HEK293 (cell line): ENCODE measurements at regions not wholly inside any gene's neighbourhood (a gene's known extent, or its start where the extent isn't known, plus 50 kb on each side); places are given as distances from the start of the nearest gene placed in this dataset.

Experiments used
- CTCF ChIA-PET: fragments of 350-600 bp; formaldehyde crosslinking; extraction: SDS; loops from one replicate; lab custom pipeline; 2021; ENCODE audit warnings: antibody characterized with exemption; lab: Yijun Ruan, JAX
- POLR2A ChIA-PET: fragments of 300-600 bp; formaldehyde crosslinking; extraction: SDS; loops from one replicate; lab custom pipeline; 2020; ENCODE audit warnings: antibody characterized with exemption, inconsistent platforms; lab: Yijun Ruan, JAX
- H3K27ac ChIP-seq: fragments of 200-500 bp; sonication (Bioruptor generic); 2 replicates; pipeline ENCODE4 v1.5.1; 2014; ENCODE audit warnings: low read depth, low read length, control low read depth, inconsistent platforms; ENCODE audit errors: extremely low read depth
- H3K36me3 ChIP-seq, 2 experiments: fragments of 200-500 bp in 1 of 2; sonication (Bioruptor generic) in 1 of 2; 1 replicate in 1 of 2; 2 replicates in 1 of 2; pipeline ENCODE4 v1.5.1; 2014 to 2017; ENCODE audit warnings: inconsistent platforms in 2 of 2, low read length in 2 of 2; ENCODE audit not compliant: control insufficient read depth in 2 of 2, insufficient read depth in 1 of 2
- H3K4me1 ChIP-seq: fragments of 200-500 bp; sonication (Bioruptor generic); 2 replicates; pipeline ENCODE4 v1.5.1; 2014; ENCODE audit warnings: mild to moderate bottlenecking, low read length, inconsistent platforms; ENCODE audit not compliant: control insufficient read depth, insufficient read depth
- H3K4me3 ChIP-seq: 2 replicates; pipeline ENCODE4 v1.5.1; 2011; ENCODE audit warnings: low read depth, mild to moderate bottlenecking, control low read depth, low read length, moderate library complexity
- H3K9me3 ChIP-seq: fragments of 200-500 bp; sonication (Bioruptor generic); 2 replicates; pipeline ENCODE4 v1.5.1; 2014; ENCODE audit warnings: low read depth, low read length, inconsistent platforms; ENCODE audit not compliant: control insufficient read depth, insufficient read depth
- KLF7 ChIP-seq: fragments of 450-650 bp; formaldehyde crosslinking; IDR thresholded peaks from 2 replicates; pipeline ENCODE4 v1.5.1; 2016; ENCODE audit warnings: missing biosample characterization, missing genetic modification characterization, borderline replicate concordance
- OVOL3 ChIP-seq: fragments of 450-650 bp; formaldehyde crosslinking; IDR thresholded peaks from 2 replicates; pipeline ENCODE4 v1.5.1; 2016; ENCODE audit warnings: missing biosample characterization, missing genetic modification characterization
- PRDM10 ChIP-seq: fragments of 450-650 bp; formaldehyde crosslinking; IDR thresholded peaks from 2 replicates; pipeline ENCODE4 v1.5.1; 2016; ENCODE audit warnings: missing biosample characterization, missing genetic modification characterization
- SALL2 ChIP-seq: fragments of 450-650 bp; formaldehyde crosslinking; IDR thresholded peaks from 2 replicates; pipeline ENCODE4 v1.5.0; 2017; ENCODE audit warnings: missing biosample characterization, mild to moderate bottlenecking, missing genetic modification characterization, borderline replicate concordance
- SP2 ChIP-seq: fragments of 450-650 bp; formaldehyde crosslinking; IDR thresholded peaks from 2 replicates; pipeline ENCODE4 v1.5.1; 2016; ENCODE audit warnings: missing biosample characterization, missing genetic modification characterization
- TCF7L2 ChIP-seq: IDR thresholded peaks from 2 replicates; pipeline ENCODE4 v1.6.1; 2011; ENCODE audit warnings: low read depth, mild to moderate bottlenecking, inconsistent platforms, low read length, moderate library complexity, borderline replicate concordance
- ZBTB7A ChIP-seq: fragments of 450-650 bp; formaldehyde crosslinking; IDR thresholded peaks from 2 replicates; pipeline ENCODE4 v1.5.1; 2016; ENCODE audit warnings: low read depth, missing biosample characterization, missing genetic modification characterization
- ZNF155 ChIP-seq: fragments of 450-650 bp; formaldehyde crosslinking; IDR thresholded peaks from 2 replicates; pipeline ENCODE4 v1.5.1; 2016; ENCODE audit warnings: missing biosample characterization, missing genetic modification characterization
- ZNF2 ChIP-seq: fragments of 450-650 bp; formaldehyde crosslinking; IDR thresholded peaks from 2 replicates; pipeline ENCODE4 v1.5.1; 2016; ENCODE audit warnings: missing biosample characterization, missing genetic modification characterization
- ZNF221 ChIP-seq: fragments of 450-650 bp; formaldehyde crosslinking; IDR thresholded peaks from 2 replicates; pipeline ENCODE4 v1.5.1; 2017; ENCODE audit warnings: missing biosample characterization, missing genetic modification characterization, borderline replicate concordance
- ZNF335 ChIP-seq: fragments of 450-650 bp; formaldehyde crosslinking; conservative IDR thresholded peaks from 2 replicates; pipeline ENCODE4 v1.5.1; 2016; ENCODE audit warnings: missing biosample characterization, missing genetic modification characterization
- ZNF621 ChIP-seq: fragments of 450-650 bp; formaldehyde crosslinking; IDR thresholded peaks from 2 replicates; pipeline ENCODE4 v1.5.1; 2017; ENCODE audit warnings: missing biosample characterization, missing genetic modification characterization
- ZNF623 ChIP-seq: fragments of 450-650 bp; formaldehyde crosslinking; IDR thresholded peaks from 2 replicates; pipeline ENCODE4 v1.5.1; 2016; ENCODE audit warnings: missing biosample characterization, missing genetic modification characterization
- ZNF660 ChIP-seq: fragments of 450-650 bp; IDR thresholded peaks from 2 replicates; pipeline ENCODE4 v1.5.1; 2018; ENCODE audit warnings: missing biosample characterization, mild to moderate bottlenecking, missing genetic modification characterization
- ZNF670 ChIP-seq: fragments of 450-650 bp; formaldehyde crosslinking; IDR thresholded peaks from 2 replicates; pipeline ENCODE4 v1.5.1; 2016; ENCODE audit warnings: missing biosample characterization, missing genetic modification characterization, low read depth
- ZNF791 ChIP-seq: fragments of 450-650 bp; formaldehyde crosslinking; IDR thresholded peaks from 2 replicates; pipeline ENCODE4 v1.5.1; 2016; ENCODE audit warnings: missing biosample characterization, missing genetic modification characterization
- ZSCAN16 ChIP-seq: fragments of 450-650 bp; formaldehyde crosslinking; IDR thresholded peaks from 2 replicates; pipeline ENCODE4 v1.5.1; 2016; ENCODE audit warnings: missing biosample characterization, missing genetic modification characterization
- TF ChIP-seq, protein P1 (sequence below): fragments of 450-650 bp; formaldehyde crosslinking; IDR thresholded peaks from 2 replicates; pipeline ENCODE4 v1.5.1; 2017; ENCODE audit warnings: missing biosample characterization, missing genetic modification characterization
- TF ChIP-seq, protein P2 (sequence below): fragments of 450-650 bp; formaldehyde crosslinking; IDR thresholded peaks from 2 replicates; pipeline ENCODE4 v1.5.1; 2016; ENCODE audit warnings: missing biosample characterization, missing genetic modification characterization
- TF ChIP-seq, protein P3 (sequence below): fragments of 450-650 bp; formaldehyde crosslinking; IDR thresholded peaks from 2 replicates; pipeline ENCODE4 v1.5.1; 2016; ENCODE audit warnings: missing biosample characterization, missing genetic modification characterization, borderline replicate concordance

DNA sequence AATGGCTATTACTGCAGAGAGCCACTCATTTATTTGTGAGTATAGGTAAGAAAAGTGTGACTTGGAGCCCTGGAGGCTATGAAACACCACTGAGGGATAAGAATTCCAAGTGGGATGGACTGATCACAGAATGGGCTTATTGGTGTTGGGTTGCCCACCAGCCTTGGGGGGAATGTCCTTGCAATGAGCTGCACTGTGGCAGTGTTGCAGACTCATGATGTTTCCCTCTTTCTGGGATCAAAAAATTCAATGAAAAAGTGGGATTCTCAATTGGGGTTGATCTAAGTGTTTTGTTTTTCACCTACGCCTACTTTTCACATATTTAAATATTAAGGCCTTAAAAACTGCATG, 1024.5 kb upstream of the PCDH10 start (continued):
- TF ChIP-seq PRDM10 (tag by site-specific recombination): no peak

DNA sequence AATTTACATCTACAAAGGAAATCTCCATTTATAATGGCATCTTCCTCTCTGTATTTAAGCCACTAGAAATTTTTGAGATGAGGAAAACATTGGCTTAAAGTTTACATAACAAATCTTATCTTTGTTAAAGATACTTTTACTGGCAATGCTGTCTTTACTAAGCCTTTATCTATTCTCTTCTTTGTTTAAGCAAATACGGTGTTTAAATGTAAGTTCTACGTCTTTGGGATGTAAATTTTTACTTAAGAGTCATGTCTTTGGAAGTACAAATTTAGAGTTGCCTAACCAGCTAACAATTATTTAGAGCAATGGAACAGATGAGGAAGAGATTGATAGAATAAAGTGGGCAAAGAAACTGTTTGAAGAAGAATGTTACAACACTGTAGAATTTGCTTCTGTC, 1024.0 kb upstream of the PCDH10 start:
- ChIA-PET POLR2A (no interaction called here), CTCF (no interaction called here)
- no peak overlapping the region for H3K4me3 ChIP-seq
- TF ChIP-seq SP2 (tag by site-specific recombination) (no peak), ZNF2 (tag by site-specific recombination) (no peak), ZNF335 (tag by site-specific recombination) (no peak), ZNF155 (tag by site-specific recombination) (no peak), ZNF221 (tag by site-specific recombination) (no peak), ZNF660 (tag by site-specific recombination) (no peak), TCF7L2 (no peak), ZBTB7A (tag by site-specific recombination) (no peak), ZNF621 (tag by site-specific recombination) (no peak), SALL2 (no peak), KLF7 (tag by site-specific recombination) (no peak), OVOL3 (tag by site-specific recombination) (no peak), ZNF623 (tag by site-specific recombination) (no peak), ZNF791 (tag by site-specific recombination) (no peak), ZNF670 (tag by site-specific recombination) (no peak), ZSCAN16 (tag by site-specific recombination) (no peak)
- TF ChIP-seq, protein P1, sequence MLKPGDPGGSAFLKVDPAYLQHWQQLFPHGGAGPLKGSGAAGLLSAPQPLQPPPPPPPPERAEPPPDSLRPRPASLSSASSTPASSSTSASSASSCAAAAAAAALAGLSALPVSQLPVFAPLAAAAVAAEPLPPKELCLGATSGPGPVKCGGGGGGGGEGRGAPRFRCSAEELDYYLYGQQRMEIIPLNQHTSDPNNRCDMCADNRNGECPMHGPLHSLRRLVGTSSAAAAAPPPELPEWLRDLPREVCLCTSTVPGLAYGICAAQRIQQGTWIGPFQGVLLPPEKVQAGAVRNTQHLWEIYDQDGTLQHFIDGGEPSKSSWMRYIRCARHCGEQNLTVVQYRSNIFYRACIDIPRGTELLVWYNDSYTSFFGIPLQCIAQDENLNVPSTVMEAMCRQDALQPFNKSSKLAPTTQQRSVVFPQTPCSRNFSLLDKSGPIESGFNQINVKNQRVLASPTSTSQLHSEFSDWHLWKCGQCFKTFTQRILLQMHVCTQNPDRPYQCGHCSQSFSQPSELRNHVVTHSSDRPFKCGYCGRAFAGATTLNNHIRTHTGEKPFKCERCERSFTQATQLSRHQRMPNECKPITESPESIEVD: no peak
- TF ChIP-seq, protein P2, sequence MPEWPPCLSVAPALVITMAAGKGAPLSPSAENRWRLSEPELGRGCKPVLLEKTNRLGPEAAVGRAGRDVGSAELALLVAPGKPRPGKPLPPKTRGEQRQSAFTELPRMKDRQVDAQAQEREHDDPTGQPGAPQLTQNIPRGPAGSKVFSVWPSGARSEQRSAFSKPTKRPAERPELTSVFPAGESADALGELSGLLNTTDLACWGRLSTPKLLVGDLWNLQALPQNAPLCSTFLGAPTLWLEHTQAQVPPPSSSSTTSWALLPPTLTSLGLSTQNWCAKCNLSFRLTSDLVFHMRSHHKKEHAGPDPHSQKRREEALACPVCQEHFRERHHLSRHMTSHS (tag by site-specific recombination): no peak
- TF ChIP-seq, protein P3, sequence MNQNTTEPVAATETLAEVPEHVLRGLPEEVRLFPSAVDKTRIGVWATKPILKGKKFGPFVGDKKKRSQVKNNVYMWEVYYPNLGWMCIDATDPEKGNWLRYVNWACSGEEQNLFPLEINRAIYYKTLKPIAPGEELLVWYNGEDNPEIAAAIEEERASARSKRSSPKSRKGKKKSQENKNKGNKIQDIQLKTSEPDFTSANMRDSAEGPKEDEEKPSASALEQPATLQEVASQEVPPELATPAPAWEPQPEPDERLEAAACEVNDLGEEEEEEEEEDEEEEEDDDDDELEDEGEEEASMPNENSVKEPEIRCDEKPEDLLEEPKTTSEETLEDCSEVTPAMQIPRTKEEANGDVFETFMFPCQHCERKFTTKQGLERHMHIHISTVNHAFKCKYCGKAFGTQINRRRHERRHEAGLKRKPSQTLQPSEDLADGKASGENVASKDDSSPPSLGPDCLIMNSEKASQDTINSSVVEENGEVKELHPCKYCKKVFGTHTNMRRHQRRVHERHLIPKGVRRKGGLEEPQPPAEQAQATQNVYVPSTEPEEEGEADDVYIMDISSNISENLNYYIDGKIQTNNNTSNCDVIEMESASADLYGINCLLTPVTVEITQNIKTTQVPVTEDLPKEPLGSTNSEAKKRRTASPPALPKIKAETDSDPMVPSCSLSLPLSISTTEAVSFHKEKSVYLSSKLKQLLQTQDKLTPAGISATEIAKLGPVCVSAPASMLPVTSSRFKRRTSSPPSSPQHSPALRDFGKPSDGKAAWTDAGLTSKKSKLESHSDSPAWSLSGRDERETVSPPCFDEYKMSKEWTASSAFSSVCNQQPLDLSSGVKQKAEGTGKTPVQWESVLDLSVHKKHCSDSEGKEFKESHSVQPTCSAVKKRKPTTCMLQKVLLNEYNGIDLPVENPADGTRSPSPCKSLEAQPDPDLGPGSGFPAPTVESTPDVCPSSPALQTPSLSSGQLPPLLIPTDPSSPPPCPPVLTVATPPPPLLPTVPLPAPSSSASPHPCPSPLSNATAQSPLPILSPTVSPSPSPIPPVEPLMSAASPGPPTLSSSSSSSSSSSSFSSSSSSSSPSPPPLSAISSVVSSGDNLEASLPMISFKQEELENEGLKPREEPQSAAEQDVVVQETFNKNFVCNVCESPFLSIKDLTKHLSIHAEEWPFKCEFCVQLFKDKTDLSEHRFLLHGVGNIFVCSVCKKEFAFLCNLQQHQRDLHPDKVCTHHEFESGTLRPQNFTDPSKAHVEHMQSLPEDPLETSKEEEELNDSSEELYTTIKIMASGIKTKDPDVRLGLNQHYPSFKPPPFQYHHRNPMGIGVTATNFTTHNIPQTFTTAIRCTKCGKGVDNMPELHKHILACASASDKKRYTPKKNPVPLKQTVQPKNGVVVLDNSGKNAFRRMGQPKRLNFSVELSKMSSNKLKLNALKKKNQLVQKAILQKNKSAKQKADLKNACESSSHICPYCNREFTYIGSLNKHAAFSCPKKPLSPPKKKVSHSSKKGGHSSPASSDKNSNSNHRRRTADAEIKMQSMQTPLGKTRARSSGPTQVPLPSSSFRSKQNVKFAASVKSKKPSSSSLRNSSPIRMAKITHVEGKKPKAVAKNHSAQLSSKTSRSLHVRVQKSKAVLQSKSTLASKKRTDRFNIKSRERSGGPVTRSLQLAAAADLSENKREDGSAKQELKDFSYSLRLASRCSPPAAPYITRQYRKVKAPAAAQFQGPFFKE: no peak
- no peaks in the 10 kb centered on the region for H3K36me3 ChIP-seq
- H3K9me3 ChIP-seq: no peaks in the 10 kb centered on the region
- no peaks in the 10 kb centered on the region for H3K4me1 ChIP-seq
- no peak overlapping the region for H3K27ac ChIP-seq
